Activated T-helper 17 cell treated with anti-CD3 and anti-CD28 coated beads, Interleukin-2, amount 50 U/mL, for 72 hours (primary cell): ENCODE measurements at regions not wholly inside any gene's neighbourhood (a gene's known extent, or its start where the extent isn't known, plus 50 kb on each side); places are given as distances from the start of the nearest gene placed in this dataset.

Experiments used
- ATAC-seq: fragments of 150-1000 bp; cut with Tn5 transposase; replicated peaks from 2 replicates; pipeline ENCODE4 v1.10.0; 2021; ENCODE audit warnings: mild to moderate bottlenecking, moderate library complexity
- H3K27ac Mint-ChIP-seq: one replicate; pipeline ENCODE4 v1.8.0; 2022; ENCODE audit warnings: mixed read lengths
- H3K27me3 Mint-ChIP-seq: one replicate; pipeline ENCODE4 v1.8.0; 2022; ENCODE audit warnings: mixed read lengths
- H3K36me3 Mint-ChIP-seq: one replicate; pipeline ENCODE4 v1.8.0; 2022; ENCODE audit warnings: low read depth, mild to moderate bottlenecking, mixed read lengths
- H3K4me1 Mint-ChIP-seq: one replicate; pipeline ENCODE4 v1.8.0; 2022; ENCODE audit warnings: mixed read lengths
- H3K4me3 Mint-ChIP-seq: one replicate; pipeline ENCODE4 v1.8.0; 2022; ENCODE audit warnings: mild to moderate bottlenecking, mixed read lengths
- H3K9me3 Mint-ChIP-seq: one replicate; pipeline ENCODE4 v1.8.0; 2022; ENCODE audit warnings: mixed read lengths

GRCh38 chr4:156201050-156201449, 247.4 kb upstream of the CTSO start:
- ATAC-seq, result no peak
- H3K27ac Mint-ChIP-seq, result no peak overlapping the region
- H3K36me3 Mint-ChIP-seq, result no peaks in the 10 kb centered on the region
- no peak overlapping the region for H3K4me3 Mint-ChIP-seq
- no peaks in the 10 kb centered on the region for H3K27me3 Mint-ChIP-seq
- H3K4me1 Mint-ChIP-seq, result no peaks in the 10 kb centered on the region
- H3K9me3 Mint-ChIP-seq, result peaks cover 8% of the 10 kb centered on the region

DNA sequence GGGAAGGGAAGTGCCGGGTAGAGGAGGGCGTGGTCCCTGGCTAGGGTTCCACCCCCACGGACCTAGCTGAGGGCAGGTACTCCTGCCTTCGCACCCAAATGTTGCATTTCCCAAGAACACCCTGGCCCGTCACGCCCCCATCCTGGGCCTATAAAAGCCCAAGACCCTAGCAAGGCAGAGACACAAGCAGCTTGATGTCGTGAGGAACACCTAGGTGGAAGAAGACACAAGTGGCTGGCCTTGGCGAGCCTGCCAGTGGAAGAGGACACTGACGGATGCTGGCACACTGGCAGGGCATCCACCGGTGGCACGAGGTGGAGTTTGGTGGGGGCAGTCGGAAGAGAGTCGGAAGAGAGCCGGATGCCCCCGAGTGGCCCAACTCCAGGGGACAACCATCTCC, 244.8 kb upstream of the CTSO start:
- no peak overlapping the region for H3K27ac Mint-ChIP-seq
- H3K9me3 Mint-ChIP-seq, result peaks cover 8% of the 10 kb centered on the region
- no peak for ATAC-seq
- no peaks in the 10 kb centered on the region for H3K36me3 Mint-ChIP-seq
- H3K4me3 Mint-ChIP-seq, result no peak overlapping the region
- no peaks in the 10 kb centered on the region for H3K27me3 Mint-ChIP-seq
- H3K4me1 Mint-ChIP-seq, result no peaks in the 10 kb centered on the region

DNA sequence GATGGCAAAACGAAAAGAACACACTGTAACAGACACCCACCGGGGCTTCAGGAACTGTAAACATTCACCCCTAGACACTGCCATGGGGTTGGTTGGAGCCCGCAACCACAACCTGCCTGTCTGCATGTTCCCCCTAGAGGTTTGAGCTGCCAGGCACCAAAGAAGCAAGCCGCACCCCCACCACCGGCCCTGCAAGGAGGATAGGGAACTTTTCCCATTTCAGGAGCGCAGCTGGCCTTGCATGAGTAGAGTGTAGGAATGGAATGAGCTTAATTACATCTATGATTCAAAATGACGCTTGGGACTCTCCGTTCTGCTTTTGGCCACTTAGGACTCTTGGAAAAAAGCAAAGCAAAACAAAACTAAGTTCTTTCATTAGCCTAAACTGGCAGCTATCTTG, 243.6 kb upstream of the CTSO start:
- Mint-ChIP-seq H3K27ac (no peak overlapping the region), H3K9me3 (peaks cover 8% of the 10 kb centered on the region), H3K4me1 (no peaks in the 10 kb centered on the region), H3K4me3 (no peak overlapping the region), H3K36me3 (no peaks in the 10 kb centered on the region), H3K27me3 (no peaks in the 10 kb centered on the region)
- no peak for ATAC-seq

GRCh38 chr4:156196722-156197121, 243.1 kb upstream of the CTSO start:
- peaks cover 8% of the 10 kb centered on the region for H3K9me3 Mint-ChIP-seq
- ATAC-seq, result no peak
- no peaks in the 10 kb centered on the region for H3K36me3 Mint-ChIP-seq
- no peak overlapping the region for H3K4me3 Mint-ChIP-seq
- H3K27ac Mint-ChIP-seq, result no peak overlapping the region
- H3K4me1 Mint-ChIP-seq, result no peaks in the 10 kb centered on the region
- no peaks in the 10 kb centered on the region for H3K27me3 Mint-ChIP-seq

- ATAC-seq, result no peak
- Mint-ChIP-seq H3K9me3 (peaks cover 11% of the 10 kb centered on the region), H3K4me1 (no peaks in the 10 kb centered on the region), H3K27ac (no peak overlapping the region), H3K27me3 (no peaks in the 10 kb centered on the region), H3K4me3 (no peak overlapping the region), H3K36me3 (no peaks in the 10 kb centered on the region)
These were observed 242.2 kb upstream of the CTSO start for GRCh38 chr4:156195914-156196313.

- Mint-ChIP-seq H3K4me1 (no peaks in the 10 kb centered on the region), H3K27ac (no peak overlapping the region), H3K4me3 (no peak overlapping the region), H3K27me3 (no peaks in the 10 kb centered on the region), H3K36me3 (no peaks in the 10 kb centered on the region), H3K9me3 (peaks cover 11% of the 10 kb centered on the region)
- no peak for ATAC-seq
These were observed 241.2 kb upstream of the CTSO start for GRCh38 chr4:156194896-156195295.

DNA sequence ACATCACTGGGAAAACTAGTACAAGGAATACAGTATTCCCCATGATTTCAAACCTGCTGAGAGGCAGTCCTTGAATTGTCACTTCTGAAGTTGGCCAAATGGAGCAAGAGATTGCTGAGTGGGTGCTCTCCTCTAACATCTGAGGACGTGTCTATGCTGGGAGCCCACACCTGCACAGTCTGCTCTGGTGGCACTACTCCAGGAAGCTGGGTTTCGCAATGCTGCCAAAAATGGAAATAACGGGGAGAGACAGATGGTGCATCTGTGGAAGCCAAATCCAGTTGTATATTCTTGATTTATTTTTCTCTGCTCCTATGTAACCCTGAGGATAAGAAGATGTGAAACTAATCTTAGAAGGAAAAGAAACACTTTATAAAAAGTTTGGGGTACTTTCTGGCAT, 240.1 kb upstream of the CTSO start:
- no peaks in the 10 kb centered on the region for H3K4me1 Mint-ChIP-seq
- H3K9me3 Mint-ChIP-seq, result peaks cover 11% of the 10 kb centered on the region
- ATAC-seq, result no peak
- no peak overlapping the region for H3K27ac Mint-ChIP-seq
- no peak overlapping the region for H3K4me3 Mint-ChIP-seq
- no peaks in the 10 kb centered on the region for H3K36me3 Mint-ChIP-seq
- H3K27me3 Mint-ChIP-seq, result no peaks in the 10 kb centered on the region

DNA sequence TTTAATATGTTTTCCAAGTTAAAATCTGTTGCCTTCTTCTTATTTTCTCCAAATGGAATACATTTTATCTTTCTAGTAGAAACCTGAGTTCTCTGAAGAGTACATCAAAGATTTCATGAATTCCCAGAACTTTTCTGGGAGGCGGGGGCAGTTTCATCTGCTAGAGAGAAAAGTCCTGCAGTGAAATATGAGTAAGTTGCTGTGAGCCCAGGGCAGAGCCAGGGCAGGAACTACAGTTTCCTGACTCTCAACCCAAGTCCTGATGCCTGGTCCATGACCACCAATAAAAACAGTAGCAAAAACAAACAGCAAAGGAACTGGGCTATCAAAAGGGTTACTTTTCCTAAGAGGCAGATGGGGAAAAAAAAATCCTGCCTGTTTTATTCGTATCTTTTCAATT, 239.4 kb upstream of the CTSO start:
- no peak overlapping the region for H3K4me3 Mint-ChIP-seq
- no peak overlapping the region for H3K27ac Mint-ChIP-seq
- H3K4me1 Mint-ChIP-seq, result no peaks in the 10 kb centered on the region
- no peaks in the 10 kb centered on the region for H3K27me3 Mint-ChIP-seq
- ATAC-seq, result no peak
- H3K9me3 Mint-ChIP-seq, result peaks cover 11% of the 10 kb centered on the region
- H3K36me3 Mint-ChIP-seq, result no peaks in the 10 kb centered on the region

DNA sequence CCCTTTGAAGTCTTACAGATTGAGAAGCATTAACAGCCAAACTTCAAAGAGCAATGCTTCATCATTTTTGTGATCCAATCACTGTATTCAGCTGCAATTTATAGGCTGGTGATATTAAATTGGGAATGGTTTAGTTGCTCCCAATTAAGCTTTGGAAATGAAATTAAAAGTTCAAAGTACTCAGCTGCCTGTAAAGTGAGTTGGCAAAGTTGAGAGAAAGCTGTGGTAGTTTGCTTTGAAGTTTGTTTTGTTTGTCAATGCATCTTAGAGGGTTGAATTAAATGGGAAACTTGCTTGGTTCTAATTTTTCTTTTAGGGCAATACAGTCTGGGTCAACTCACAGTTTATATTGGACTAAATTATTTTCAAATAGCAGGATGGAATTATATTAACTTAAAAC, 238.4 kb upstream of the CTSO start:
- no peak for ATAC-seq
- Mint-ChIP-seq H3K4me1 (no peaks in the 10 kb centered on the region), H3K9me3 (peaks cover 7% of the 10 kb centered on the region), H3K27me3 (no peaks in the 10 kb centered on the region), H3K36me3 (no peaks in the 10 kb centered on the region), H3K4me3 (no peak overlapping the region), H3K27ac (no peak overlapping the region)

GRCh38 chr4:156191044-156191781, 237.5 kb upstream of the CTSO start:
- H3K36me3 Mint-ChIP-seq, result no peaks in the 10 kb centered on the region
- peaks cover 3% of the 10 kb centered on the region for H3K9me3 Mint-ChIP-seq
- no peak for ATAC-seq
- H3K27me3 Mint-ChIP-seq, result no peaks in the 10 kb centered on the region
- H3K4me3 Mint-ChIP-seq, result no peak overlapping the region
- H3K4me1 Mint-ChIP-seq, result no peaks in the 10 kb centered on the region
- no peak overlapping the region for H3K27ac Mint-ChIP-seq

GRCh38 chr4:156190615-156191014, 236.9 kb upstream of the CTSO start:
- no peak overlapping the region for H3K4me3 Mint-ChIP-seq
- H3K4me1 Mint-ChIP-seq, result no peaks in the 10 kb centered on the region
- peaks cover 3% of the 10 kb centered on the region for H3K9me3 Mint-ChIP-seq
- H3K27me3 Mint-ChIP-seq, result no peaks in the 10 kb centered on the region
- H3K36me3 Mint-ChIP-seq, result no peaks in the 10 kb centered on the region
- no peak for ATAC-seq
- H3K27ac Mint-ChIP-seq, result no peak overlapping the region

DNA sequence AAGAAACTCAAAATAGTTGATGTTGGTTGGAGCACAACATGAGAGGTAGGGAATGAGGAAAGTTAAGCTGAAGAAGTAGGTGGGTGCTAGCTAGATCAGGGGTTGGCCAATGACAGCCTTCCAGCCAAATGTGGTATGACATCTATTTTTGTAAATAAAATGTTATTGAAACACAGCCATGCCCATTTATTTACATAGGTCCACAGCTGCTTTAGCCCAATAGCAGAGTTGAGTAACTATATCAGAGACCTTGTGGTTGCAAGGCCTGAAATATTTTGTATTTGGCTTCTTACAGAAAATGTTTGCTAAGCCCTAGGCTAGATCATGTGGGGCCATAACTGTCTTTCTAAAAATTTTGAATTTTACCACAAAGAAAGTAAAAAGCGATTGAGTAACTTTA, 234.9 kb upstream of the CTSO start:
- peaks cover 3% of the 10 kb centered on the region for H3K9me3 Mint-ChIP-seq
- no peak overlapping the region for H3K4me3 Mint-ChIP-seq
- H3K27ac Mint-ChIP-seq, result no peak overlapping the region
- no peaks in the 10 kb centered on the region for H3K27me3 Mint-ChIP-seq
- no peaks in the 10 kb centered on the region for H3K36me3 Mint-ChIP-seq
- H3K4me1 Mint-ChIP-seq, result no peaks in the 10 kb centered on the region
- ATAC-seq, result no peak

- Mint-ChIP-seq H3K4me1 (no peaks in the 10 kb centered on the region), H3K27me3 (no peaks in the 10 kb centered on the region), H3K4me3 (no peak overlapping the region), H3K27ac (no peak overlapping the region), H3K36me3 (no peaks in the 10 kb centered on the region), H3K9me3 (no peaks in the 10 kb centered on the region)
- no peak for ATAC-seq
These were observed 232.4 kb upstream of the CTSO start for GRCh38 chr4:156186111-156186510.

DNA sequence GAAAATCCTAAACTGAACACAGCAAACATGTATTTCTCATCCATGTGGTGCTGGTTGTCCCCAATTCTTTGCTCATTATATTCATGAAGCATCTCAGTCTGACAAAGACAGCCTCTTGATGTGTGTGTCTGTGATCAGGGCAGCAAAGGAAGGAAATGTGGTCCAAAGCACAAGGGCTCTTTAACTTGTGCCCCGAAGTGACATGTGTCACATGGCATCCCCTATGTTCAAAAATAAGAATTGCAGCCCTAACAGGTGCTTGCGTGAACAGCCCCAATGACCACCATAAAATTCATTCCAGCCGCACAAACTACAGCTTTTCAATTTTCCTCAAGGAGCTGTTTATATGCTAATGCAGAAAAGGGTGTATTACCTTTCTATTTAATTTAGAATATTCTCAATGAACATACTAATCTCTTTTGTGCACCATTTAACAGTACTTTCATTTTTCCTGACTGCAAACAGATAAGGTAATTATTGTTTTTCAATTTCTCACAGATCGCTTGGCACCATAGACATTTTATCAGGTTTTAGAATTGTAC, 231.9 kb upstream of the CTSO start:
- H3K36me3 Mint-ChIP-seq, result no peaks in the 10 kb centered on the region
- no peak overlapping the region for H3K27ac Mint-ChIP-seq
- H3K4me3 Mint-ChIP-seq, result no peak overlapping the region
- no peaks in the 10 kb centered on the region for H3K27me3 Mint-ChIP-seq
- H3K9me3 Mint-ChIP-seq, result no peaks in the 10 kb centered on the region
- H3K4me1 Mint-ChIP-seq, result no peaks in the 10 kb centered on the region
- ATAC-seq, result no peak

GRCh38 chr4:156182269-156182668, 228.6 kb upstream of the CTSO start:
- H3K9me3 Mint-ChIP-seq, result no peaks in the 10 kb centered on the region
- no peak overlapping the region for H3K27ac Mint-ChIP-seq
- H3K27me3 Mint-ChIP-seq, result no peaks in the 10 kb centered on the region
- H3K36me3 Mint-ChIP-seq, result no peaks in the 10 kb centered on the region
- no peak for ATAC-seq
- no peaks in the 10 kb centered on the region for H3K4me1 Mint-ChIP-seq
- H3K4me3 Mint-ChIP-seq, result no peak overlapping the region

- H3K9me3 Mint-ChIP-seq, result no peaks in the 10 kb centered on the region
- H3K27me3 Mint-ChIP-seq, result no peaks in the 10 kb centered on the region
- H3K4me3 Mint-ChIP-seq, result no peak overlapping the region
- H3K4me1 Mint-ChIP-seq, result no peaks in the 10 kb centered on the region
- no peak for ATAC-seq
- H3K36me3 Mint-ChIP-seq, result no peaks in the 10 kb centered on the region
- no peak overlapping the region for H3K27ac Mint-ChIP-seq
These were observed 224.3 kb upstream of the CTSO start for GRCh38 chr4:156177941-156178340.
